IMR-90 (cell line): ENCODE measurements at regions not wholly inside any gene's neighbourhood (a gene's known extent, or its start where the extent isn't known, plus 50 kb on each side); places are given as distances from the start of the nearest gene placed in this dataset.

Experiments
- ATAC-seq: fragments of 200-7000 bp; cut with Tn5 transposase; 2 replicates; pipeline ENCODE4 v1.9.1; 2020; ENCODE audit warnings: low read depth, mild to moderate bottlenecking, moderate library complexity
- BruUV-seq: library from RNA; stranded (reverse); fragments of 400-500 nt; replicated peaks from 2 replicates; lab custom pipeline; 2021; lab: Mats Ljungman, UMichigan
- CTCF ChIA-PET: fragments of 300-600 bp; formaldehyde crosslinking; extraction: SDS; loops from one replicate; lab custom pipeline; 2021; ENCODE audit warnings: antibody characterized with exemption; lab: Yijun Ruan, JAX
- POLR2A ChIA-PET: fragments of 300-600 bp; sonication (Branson Sonifier 250); formaldehyde crosslinking; loops from one replicate; lab custom pipeline; 2022; ENCODE audit warnings: antibody characterized with exemption; ENCODE audit not compliant: unreplicated experiment; lab: Charles Lee
- DNase-seq: peaks from one replicate; pipeline ENCODE4 v3.0.0; 2013
- H2AFZ ChIP-seq: replicated peaks from 2 replicates; pipeline ENCODE3; 2013; ENCODE audit warnings: low read length, mild to moderate bottlenecking; ENCODE audit not compliant: poor library complexity
- H2AK5ac ChIP-seq: 2 replicates; pipeline ENCODE4 v1.6.1; 2013; ENCODE audit warnings: low read depth, low read length, inconsistent platforms
- H2AK9ac ChIP-seq: replicated peaks from 2 replicates; pipeline ENCODE3; 2013; ENCODE audit warnings: mild to moderate bottlenecking, low read depth, low read length, moderate library complexity; ENCODE audit not compliant: poor library complexity
- H2BK120ac ChIP-seq: 2 replicates; pipeline ENCODE4 v1.6.1; 2013; ENCODE audit warnings: low read depth, low read length, inconsistent platforms
- H2BK15ac ChIP-seq: 3 replicates; pipeline ENCODE4 v1.6.1; 2013; ENCODE audit warnings: low read depth, low read length, inconsistent platforms
- H2BK20ac ChIP-seq: 2 replicates; pipeline ENCODE4 v1.6.1; 2013; ENCODE audit warnings: low read depth, mild to moderate bottlenecking, inconsistent platforms, low read length, moderate library complexity
- H2BK5ac ChIP-seq: 2 replicates; pipeline ENCODE4 v1.6.1; 2013; ENCODE audit warnings: mild to moderate bottlenecking, low read depth, low read length, inconsistent platforms; ENCODE audit not compliant: poor library complexity, severe bottlenecking
- H3K14ac ChIP-seq: replicated peaks from 2 replicates; pipeline ENCODE4 v1.6.1; 2013; ENCODE audit warnings: low read depth, low read length, inconsistent platforms
- H3K18ac ChIP-seq: 2 replicates; pipeline ENCODE4 v1.6.1; 2013; ENCODE audit warnings: low read depth, low read length, control low read depth
- H3K23ac ChIP-seq: 2 replicates; pipeline ENCODE4 v1.6.1; 2013; ENCODE audit warnings: low read depth, low read length, inconsistent platforms
- H3K27ac ChIP-seq: 2 replicates; pipeline ENCODE4 v1.5.1; 2013; ENCODE audit warnings: mild to moderate bottlenecking, control low read depth, low read length; ENCODE audit not compliant: insufficient read depth
- H3K27me3 ChIP-seq: 2 replicates; pipeline ENCODE4 v1.6.1; 2013; ENCODE audit warnings: low read length; ENCODE audit not compliant: control insufficient read depth, insufficient read depth
- H3K36me3 ChIP-seq: 2 replicates; pipeline ENCODE4 v1.6.1; 2013; ENCODE audit warnings: low read length, mixed read lengths; ENCODE audit not compliant: control insufficient read depth, insufficient read depth
- H3K4ac ChIP-seq: 2 replicates; pipeline ENCODE4 v1.6.1; 2013; ENCODE audit warnings: low read depth, low read length, inconsistent platforms
- H3K4me1 ChIP-seq: 2 replicates; pipeline ENCODE4 v1.6.1; 2013; ENCODE audit warnings: low read length, mixed read lengths; ENCODE audit not compliant: control insufficient read depth, insufficient read depth
- H3K4me2 ChIP-seq: 2 replicates; pipeline ENCODE4 v1.6.1; 2013; ENCODE audit warnings: low read depth, mild to moderate bottlenecking, control low read depth, low read length, moderate library complexity
- H3K4me3 ChIP-seq: 2 replicates; pipeline ENCODE4 v1.5.1; 2013; ENCODE audit warnings: low read depth, mild to moderate bottlenecking, control low read depth, low read length, moderate library complexity; ENCODE audit not compliant: insufficient read depth
- H3K56ac ChIP-seq: 2 replicates; pipeline ENCODE4 v1.6.1; 2013; ENCODE audit warnings: low read length, inconsistent platforms; ENCODE audit not compliant: insufficient read depth; ENCODE audit errors: extremely low read depth
- H3K79me1 ChIP-seq, 2 experiments: 2 replicates each; pipeline ENCODE4 v1.6.1; 2013; ENCODE audit warnings: low read length in 2 of 2, inconsistent platforms in 1 of 2, low read depth in 1 of 2
- H3K9ac ChIP-seq: 2 replicates; pipeline ENCODE4 v1.6.1; 2013; ENCODE audit warnings: low read depth, low read length, control low read depth
- H3K9me1 ChIP-seq: 2 replicates; pipeline ENCODE4 v1.6.1; 2013; ENCODE audit warnings: low read length, inconsistent platforms; ENCODE audit not compliant: insufficient read depth
- H3K9me3 ChIP-seq: 2 replicates; pipeline ENCODE4 v1.6.1; 2013; ENCODE audit warnings: low read length; ENCODE audit not compliant: control insufficient read depth, insufficient read depth
- H4K20me1 ChIP-seq: 2 replicates; pipeline ENCODE4 v1.6.1; 2013; ENCODE audit warnings: low read length, inconsistent platforms; ENCODE audit not compliant: insufficient read depth
- H4K5ac ChIP-seq: 2 replicates; pipeline ENCODE4 v1.6.1; 2013; ENCODE audit warnings: mild to moderate bottlenecking, low read depth, low read length, control low read depth
- H4K8ac ChIP-seq, 2 experiments: 2 replicates each; pipeline ENCODE4 v1.6.1; 2013; ENCODE audit warnings: low read depth in 2 of 2, low read length in 2 of 2, control low read depth in 1 of 2, inconsistent platforms in 1 of 2
- H4K91ac ChIP-seq: 2 replicates; pipeline ENCODE4 v1.6.1; 2013; ENCODE audit warnings: low read depth, low read length, inconsistent platforms; ENCODE audit not compliant: insufficient read depth
- CTCF ChIP-seq: conservative IDR thresholded peaks from 2 replicates; pipeline ENCODE4 v1.5.1; 2012; ENCODE audit warnings: mild to moderate bottlenecking, low read depth, low read length, improper control_type of control experiment
- ELK1 ChIP-seq: fragments of 150-350 bp; IDR thresholded peaks from 2 replicates; pipeline ENCODE4 v1.6.1; 2016; ENCODE audit warnings: low read depth, mild to moderate bottlenecking, low read length, moderate library complexity, borderline replicate concordance
- FOS ChIP-seq: fragments of 150-350 bp; IDR thresholded peaks from 2 replicates; pipeline ENCODE4 v1.6.1; 2016; ENCODE audit warnings: low read depth, low read length
- MAFK ChIP-seq: IDR thresholded peaks from 2 replicates; pipeline ENCODE4 v1.6.1; 2012; ENCODE audit warnings: low read depth, low read length, improper control_type of control experiment
- MAZ ChIP-seq: IDR thresholded peaks from 2 replicates; pipeline ENCODE4 v1.6.1; 2012; ENCODE audit warnings: low read depth, mild to moderate bottlenecking, low read length, improper control_type of control experiment, moderate library complexity, borderline replicate concordance
- MXI1 ChIP-seq: IDR thresholded peaks from 2 replicates; pipeline ENCODE4 v1.6.1; 2012; ENCODE audit warnings: low read depth, mild to moderate bottlenecking, low read length, moderate library complexity, borderline replicate concordance
- NFE2L2 ChIP-seq: fragments of 150-350 bp; IDR thresholded peaks from 2 replicates; pipeline ENCODE4 v1.6.1; 2016; ENCODE audit warnings: low read depth, mild to moderate bottlenecking, low read length
- POLR2A ChIP-seq: IDR thresholded peaks from 2 replicates; pipeline ENCODE4 v1.6.1; 2012; ENCODE audit warnings: mild to moderate bottlenecking, low read depth, low read length
- RCOR1 ChIP-seq: IDR thresholded peaks from 2 replicates; pipeline ENCODE4 v1.6.1; 2012; ENCODE audit warnings: mild to moderate bottlenecking, low read length, improper control_type of control experiment; ENCODE audit not compliant: insufficient replicate concordance
- WGBS, 2 experiments: methylation state at CpG; one replicate each; pipeline versions ENCODE4 v1.1.5 to v1.1.7; 2013; ENCODE audit warnings: missing lambda C conversion rate in 2 of 2; ENCODE audit not compliant: insufficient read length in 1 of 2; ENCODE audit errors: extremely low coverage in 2 of 2; 5-methylcytosine and 5-hydroxymethylcytosine counted together
- dilution Hi-C: fragments of 300-500 bp; cut with HindIII; formaldehyde crosslinking; loops from one replicate; pipeline ENCODE4 v1.14.3; 2018; ENCODE audit warnings: low sequenced_read_pairs; ENCODE audit not compliant: unreplicated experiment
- in situ Hi-C: fragments of 300-500 bp; cut with MboI; formaldehyde crosslinking; loops from 3 replicates; pipeline ENCODE4 v1.14.3; 2019; ENCODE audit warnings: low sequenced_read_pairs, inconsistent platforms, mixed read lengths
- intact Hi-C: fragments of 100-400 bp; cut with micrococcal nuclease; formaldehyde crosslinking; loops from 2 replicates; pipeline ENCODE4 v1.10.0; 2022

GRCh38 chr1:201673915-201674314 lies 135.0 kb downstream of the NAV1 start:
- Histone ChIP-seq H2BK20ac (no peak overlapping the region), H3K9me1 (peaks cover 60% of the 10 kb centered on the region), H3K9ac (no peak overlapping the region), H4K5ac (no peak overlapping the region), H2BK5ac (no peak overlapping the region), H3K4me3 (no peak overlapping the region), H3K27ac (no peak overlapping the region), H4K8ac (no peak overlapping the region), H3K18ac (no peak overlapping the region), H2AK5ac (no peak overlapping the region), H3K4me2 (no peak overlapping the region), H3K27me3 (no peaks in the 10 kb centered on the region), H3K14ac (no peak overlapping the region), H2AFZ (no peak overlapping the region), H2BK120ac (no peak overlapping the region), H3K56ac (no peak overlapping the region), H2AK9ac (no peak overlapping the region), H3K9me3 (no peaks in the 10 kb centered on the region), H4K20me1 (peaks cover 97% of the 10 kb centered on the region), H3K4me1 (peaks cover 34% of the 10 kb centered on the region), H3K36me3 (peaks cover 2% of the 10 kb centered on the region; the same call in 1 of the 2 replicates), H2BK15ac (no peak overlapping the region), H3K79me1 (peaks cover 42 to 98% of the 10 kb centered on the region in 2 experiments), H4K91ac (no peak overlapping the region), H3K4ac (no peak overlapping the region), H3K23ac (no peak overlapping the region)
- TF ChIP-seq FOS (no peak), MAZ (no peak), MXI1 (no peak), POLR2A (no peak), NFE2L2 (no peak), RCOR1 (no peak), MAFK (no peak), CTCF (no peak), ELK1 (no peak)
- ATAC-seq = no peak
- intact Hi-C loops (no loop called here), dilution Hi-C loops (no loop called here), in situ Hi-C loops (no loop called here)
- no TSS peak for BruUV-seq
- WGBS, 2 experiments = 93% methylated on average over 5 of the region's 5 CpGs; no CpG with 5 or more reads in 1 of the 2 experiments
- ChIA-PET POLR2A (no interaction called here), CTCF (no interaction called here)
- no peak for DNase-seq
